ENCODE measurements at regions not wholly inside any gene's neighbourhood (a gene's known extent, or its start where the extent isn't known, plus 50 kb on each side); places are given as distances from the start of the nearest gene placed in this dataset.
"Not testable (repeated sequence)": the region's sequence is repeated elsewhere in the genome, so short reads cannot be mapped to it uniquely, and the experiment has no call there.

DNA sequence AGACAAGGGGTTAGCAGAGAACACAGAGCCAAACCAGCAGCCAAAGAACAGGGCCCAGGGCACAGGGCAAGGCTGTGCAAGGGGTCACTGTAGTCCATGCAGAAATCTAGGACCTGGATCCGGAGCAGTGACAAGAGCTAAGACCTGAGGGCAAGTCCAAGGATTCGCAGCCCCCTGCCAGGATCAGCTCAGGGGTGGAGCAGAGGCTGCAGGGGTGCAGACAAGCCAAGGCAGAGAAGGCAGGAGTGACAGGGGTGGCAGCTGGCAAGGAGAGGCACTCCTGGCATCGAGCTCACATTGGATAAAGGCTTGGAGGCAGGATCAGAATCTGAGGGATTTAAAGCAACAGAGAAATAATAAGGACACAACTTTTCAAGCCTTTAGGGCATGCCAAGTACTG, 80.7 kb upstream of the NANOS1 start:
- no peak for DNase-seq (ENCODE audit: low read depth)

DNA sequence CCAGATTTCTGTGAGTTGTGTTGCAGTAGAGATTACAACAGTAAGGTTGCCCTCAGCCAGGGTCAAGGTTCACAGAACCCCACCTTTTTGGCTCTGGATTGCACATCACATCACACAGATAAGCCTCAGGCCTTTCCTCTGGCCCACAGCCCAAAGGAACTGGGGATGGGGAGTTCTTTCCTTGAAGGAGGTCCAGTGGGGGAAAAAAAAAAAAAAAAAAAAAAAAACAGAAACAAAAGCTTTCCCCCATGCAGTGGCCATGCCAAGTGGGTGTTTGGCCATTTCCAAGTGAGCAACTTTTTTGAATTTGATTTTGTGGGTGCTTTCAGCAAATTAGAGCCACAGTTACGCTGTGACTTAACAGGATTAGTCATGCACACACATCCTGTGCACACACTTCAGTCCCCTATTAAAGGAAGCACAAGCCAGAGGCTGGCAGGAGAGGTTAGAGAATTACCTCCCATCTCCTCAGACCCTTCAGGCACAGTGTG, 79.3 kb upstream of the NANOS1 start:
- DNase-seq (ENCODE audit: low read depth) = peak; percentile 33

DNA sequence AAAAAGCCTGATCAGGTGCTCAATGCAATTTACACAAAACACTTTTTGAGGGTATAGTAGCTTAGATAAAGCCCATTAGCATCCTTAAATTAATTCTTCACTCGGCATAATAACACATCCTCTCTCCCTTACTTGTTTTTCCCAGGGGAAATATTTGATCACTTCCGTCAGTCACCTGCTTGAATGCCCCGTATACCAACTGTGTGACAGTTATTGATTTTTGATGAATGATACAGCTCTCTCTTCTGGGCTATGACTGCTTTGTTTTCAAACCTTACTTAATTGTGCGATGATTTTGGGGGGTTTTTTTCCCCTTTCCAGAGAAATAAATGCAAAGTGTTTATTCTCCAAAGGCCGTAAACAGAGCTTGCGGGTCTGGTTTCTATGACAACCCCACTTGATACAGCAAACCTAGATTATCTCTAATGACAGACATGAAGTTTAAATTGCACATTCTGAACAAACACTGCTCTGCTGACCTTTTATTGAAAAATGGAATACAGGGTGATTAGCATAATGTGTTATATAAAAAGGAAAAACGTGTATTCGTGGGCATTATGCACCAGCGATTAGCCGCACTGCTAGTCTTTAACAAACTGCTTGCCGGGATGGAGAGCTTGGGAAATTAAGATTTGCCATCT, 78.4 kb upstream of the NANOS1 start:
- no peak for DNase-seq (ENCODE audit: low read depth)

DNA sequence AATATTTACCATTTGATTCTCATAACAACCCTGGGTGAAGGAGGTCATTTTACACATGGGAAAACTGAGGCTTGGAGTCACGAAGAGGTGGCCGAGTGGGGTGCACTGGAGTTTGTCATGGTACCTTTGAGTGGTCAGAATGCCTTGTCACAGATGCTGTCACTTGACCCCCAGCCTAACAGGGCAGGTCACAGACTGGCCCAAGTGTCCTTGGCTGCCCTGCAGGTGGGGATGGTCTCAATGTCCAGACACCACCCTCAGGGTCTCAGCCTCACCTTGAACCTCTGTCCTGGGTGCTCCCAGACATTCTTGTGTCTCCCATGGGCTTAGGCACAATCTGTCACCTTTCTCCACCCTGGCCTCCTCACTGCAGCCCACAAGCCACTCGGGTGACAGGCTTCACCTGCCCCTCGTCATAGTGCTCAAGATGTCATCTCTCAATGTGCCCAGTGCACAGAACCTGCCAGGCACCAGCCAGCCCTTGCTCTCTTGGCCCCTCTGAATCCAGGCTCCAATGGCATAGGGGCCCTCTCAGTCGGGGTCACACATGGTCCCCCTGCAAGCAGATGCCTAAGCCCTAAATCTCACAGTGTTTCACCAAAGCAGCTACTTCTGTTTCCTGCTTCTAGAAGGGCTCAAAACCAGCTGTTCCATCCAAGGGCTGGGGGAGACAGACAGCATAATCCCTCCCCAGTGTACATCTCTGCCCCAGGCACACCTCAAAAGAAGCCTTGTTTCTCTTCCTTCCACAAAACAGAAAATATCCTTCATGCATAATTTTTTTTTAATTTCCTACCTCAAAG, 76.8 kb upstream of the NANOS1 start:
- DNase-seq (ENCODE audit: low read depth) = no peak

DNA sequence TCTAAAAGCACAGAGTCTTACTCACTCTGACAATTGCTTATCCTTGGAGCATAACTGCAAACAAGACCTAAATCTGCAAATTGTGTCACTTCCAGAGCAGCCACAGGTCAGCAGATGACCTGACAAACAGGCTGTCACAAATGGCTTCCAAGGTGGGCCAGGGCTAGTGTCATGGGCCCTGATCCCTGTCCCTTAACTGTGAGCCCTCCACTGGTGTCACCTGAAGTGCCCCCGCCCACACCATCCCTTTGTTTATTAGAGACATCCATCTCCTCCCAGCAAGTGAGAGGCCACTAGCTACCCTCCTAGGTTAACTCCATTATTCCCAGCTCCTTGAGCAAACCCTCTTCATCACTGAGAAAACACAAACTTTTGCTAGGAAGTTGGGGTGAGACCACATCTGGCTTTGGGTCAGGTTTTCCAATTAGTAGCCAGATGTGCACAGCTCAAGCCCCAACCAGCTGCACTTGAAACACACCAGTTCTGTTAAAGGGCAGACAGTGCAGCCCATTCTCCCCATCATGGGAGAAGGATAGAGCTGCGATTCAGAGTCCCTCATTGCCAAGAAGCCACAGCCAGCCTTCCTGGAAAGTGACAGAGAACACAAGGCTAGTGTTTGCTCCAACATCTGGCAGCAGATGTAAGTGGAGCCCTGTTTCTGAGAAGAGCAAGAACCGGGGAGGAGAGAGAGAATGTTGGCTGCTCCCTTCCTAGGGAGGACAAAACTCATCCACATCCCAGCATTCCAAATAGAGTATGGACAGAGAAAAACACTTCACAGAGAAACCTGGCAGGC, 75.7 kb upstream of the NANOS1 start:
- DNase-seq (ENCODE audit: low read depth) = no peak

DNA sequence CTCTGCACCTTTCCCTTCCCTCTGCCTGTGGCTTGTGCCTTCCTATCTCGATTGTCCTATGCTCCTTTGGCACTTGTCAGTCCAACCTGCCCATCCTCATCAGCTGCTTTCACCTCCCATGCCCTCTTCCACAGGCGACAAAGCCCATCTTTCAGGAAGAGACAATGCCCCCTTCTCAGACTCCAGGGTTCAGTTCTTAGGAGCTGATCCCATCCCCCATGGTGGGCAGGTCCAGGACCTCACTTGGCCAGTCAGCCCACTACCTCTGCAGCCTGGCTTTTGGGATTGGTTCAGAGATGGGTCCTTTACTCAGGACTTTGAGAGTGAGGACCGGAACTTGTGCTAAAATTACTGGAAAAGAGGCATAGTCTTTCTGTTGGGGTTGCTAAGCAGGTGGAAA, 74.0 kb upstream of the NANOS1 start:
- no peak for DNase-seq (ENCODE audit: low read depth)

DNA sequence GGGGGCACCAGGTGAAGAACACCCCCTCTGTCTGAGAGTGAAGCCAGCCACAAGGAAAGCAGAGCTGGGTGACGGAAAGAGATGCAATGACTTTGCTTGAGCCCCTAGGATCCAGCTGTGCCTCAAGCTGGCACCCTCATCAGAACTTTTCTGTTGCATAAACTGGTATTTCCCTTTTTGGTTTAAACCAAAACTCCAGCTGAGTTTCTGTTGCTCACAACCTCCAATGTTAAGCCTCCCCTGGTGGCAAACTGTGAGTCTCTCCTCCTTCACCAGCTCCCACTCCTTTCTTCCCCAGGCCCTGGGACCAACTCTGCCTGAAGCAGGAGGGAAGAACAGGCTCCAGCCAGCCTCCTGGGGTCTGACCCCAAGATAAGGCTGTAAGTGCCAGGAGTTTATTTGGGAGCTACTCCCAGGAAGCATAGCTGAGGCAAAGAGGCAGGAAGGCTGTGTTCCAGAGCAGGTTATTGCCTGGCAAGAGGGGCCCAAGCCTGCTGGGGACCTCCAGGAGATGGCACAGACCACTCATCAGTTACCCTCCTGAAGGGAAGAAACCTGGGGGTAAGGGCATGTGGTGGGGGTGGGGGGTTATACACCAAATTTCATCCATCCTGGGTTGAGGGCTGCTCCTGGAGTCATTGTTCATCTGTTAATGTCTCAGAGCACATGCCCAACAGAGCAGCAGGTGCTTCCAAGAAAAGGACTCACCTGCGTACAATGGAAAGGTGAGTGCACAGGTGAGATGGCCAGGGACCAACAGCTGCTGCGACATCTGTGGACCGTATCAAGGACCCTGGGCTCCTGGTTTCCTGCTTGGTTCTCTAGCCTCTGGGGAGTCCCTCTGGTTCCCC, 73.3 kb upstream of the NANOS1 start:
- no peak for DNase-seq (ENCODE audit: low read depth)

DNA sequence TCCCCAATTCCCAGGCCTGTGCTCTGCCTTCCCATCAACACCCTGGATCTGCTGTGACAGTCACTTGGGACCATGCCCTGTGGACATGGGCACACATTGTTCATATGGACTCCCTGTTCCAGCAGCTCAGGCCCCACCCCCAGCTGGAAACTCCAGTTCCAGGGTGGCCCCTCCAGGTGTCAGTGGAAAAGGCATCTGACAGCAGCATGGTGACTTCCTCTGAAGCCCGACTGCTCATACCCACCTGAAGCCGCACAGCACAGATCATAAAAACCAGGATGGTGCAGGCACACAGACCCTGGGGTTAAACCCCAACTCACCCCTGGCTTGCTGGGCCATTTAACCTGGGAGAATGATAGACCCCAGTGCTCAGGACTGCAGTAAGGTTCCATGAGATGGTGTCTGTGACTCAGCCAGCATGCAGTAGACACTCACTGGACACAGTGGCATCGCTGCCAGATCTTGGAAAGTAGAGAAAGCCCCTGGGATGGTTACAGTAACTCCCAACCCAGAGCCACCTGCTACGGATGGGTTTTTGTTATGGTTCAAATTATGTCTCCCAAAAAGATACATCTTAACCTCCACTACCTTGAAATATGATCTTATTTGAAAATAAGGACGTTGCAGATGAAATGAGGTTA, 72.6 kb upstream of the NANOS1 start:
- DNase-seq (ENCODE audit: low read depth) = no peak

DNA sequence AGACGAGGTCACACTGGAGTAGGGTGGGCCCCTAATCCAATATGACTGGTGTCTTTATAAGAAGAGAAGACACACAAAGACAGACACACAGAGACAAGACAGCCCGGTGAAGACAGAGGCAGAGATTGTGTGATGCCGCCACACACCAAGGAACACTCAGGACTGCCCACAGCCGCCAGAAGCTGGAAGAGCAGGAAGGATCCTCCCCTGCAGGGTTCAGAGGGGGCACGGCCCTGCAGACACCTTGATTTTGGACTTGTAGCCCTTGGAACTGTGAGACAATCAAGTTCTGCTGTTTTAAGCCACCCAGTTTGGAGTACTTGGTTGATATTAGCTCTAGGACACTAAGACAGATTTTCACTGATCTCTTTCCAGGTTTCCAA, 72.1 kb upstream of the NANOS1 start:
- no peak for DNase-seq (ENCODE audit: low read depth)

DNA sequence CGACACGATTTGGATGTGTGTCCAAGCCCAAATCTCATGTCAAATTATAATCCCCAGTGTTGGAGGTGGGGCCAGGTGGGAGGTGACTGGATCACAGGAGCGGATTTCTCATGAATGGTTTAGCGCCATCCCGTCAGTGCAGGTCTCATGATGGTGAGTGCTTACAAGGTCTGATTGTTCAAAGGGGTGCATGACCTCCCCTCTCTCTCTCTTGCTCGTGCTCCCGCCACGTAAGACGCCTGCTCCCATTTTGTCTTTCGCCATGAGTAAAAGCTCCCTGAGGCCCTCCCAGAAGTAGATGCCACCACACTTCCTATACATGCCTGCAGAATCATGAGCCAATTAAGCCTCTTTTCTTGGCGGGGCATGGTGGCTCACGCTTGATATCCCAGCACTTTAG, 71.5 kb upstream of the NANOS1 start:
- DNase-seq (ENCODE audit: low read depth) = no peak

DNA sequence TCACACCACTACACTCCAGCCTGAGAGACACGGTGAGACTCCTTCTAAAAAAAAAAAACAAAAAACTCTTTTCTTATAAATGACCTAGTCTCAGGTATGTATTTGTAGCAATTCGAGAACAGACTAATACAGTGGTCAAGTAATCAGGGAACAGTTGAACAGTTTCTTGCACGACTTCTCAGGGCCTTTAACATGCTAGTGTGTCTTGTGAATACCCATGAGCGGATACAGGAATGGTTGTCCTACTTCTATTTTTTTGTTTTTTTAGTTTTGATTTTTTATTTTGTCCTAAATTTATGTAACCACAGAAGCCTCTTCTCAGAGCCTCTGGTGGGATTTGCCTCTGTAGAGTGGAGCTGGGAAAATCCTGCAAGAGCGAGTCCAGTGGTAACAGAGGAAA, 71.0 kb upstream of the NANOS1 start:
- no peak for DNase-seq (ENCODE audit: low read depth)

DNA sequence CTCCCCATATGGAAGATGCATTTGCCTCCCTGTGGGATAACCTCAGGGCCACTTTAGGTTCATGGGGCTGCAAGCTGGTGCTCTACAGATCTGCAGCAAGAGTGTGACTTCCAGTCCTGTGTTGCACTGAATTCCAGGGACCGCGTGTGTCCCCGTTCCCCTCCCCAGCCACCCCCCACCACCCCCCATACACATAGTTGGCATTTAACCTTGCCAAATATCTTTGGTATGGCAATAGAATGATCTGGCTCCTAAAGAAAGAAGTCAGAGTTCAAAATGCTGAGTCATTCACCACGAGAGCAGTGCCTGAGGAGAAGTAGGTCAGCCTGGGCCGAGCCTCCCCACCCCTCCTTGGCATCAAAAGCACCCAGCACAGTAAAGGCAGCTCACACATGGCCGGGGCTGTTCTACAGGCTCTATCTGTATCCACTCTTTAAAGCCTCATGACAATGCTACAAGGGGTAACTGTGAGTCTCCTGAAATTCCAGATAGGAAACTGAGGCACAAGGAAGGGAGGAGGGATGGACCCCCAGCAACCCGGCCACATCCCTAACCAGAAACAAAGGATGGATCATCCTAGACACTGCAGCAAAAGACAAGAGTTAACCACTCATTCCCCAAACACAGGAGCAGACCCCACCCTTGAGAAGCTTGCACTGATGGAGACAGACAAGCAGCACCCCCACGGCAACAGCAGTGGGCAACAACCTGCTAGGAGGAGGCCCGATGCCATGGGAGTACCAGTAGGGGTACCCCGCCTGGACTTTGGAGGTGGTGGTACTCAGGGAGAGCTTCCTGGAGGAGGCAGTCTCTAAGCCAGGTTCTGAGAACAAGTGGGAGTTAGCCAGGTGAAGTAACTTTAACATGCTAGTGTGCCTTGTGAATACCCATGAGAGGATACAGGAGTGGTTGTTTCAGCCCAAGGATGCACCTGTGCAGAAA, 70.3 kb upstream of the NANOS1 start:
- DNase-seq (ENCODE audit: low read depth) = peak; percentile 64

DNA sequence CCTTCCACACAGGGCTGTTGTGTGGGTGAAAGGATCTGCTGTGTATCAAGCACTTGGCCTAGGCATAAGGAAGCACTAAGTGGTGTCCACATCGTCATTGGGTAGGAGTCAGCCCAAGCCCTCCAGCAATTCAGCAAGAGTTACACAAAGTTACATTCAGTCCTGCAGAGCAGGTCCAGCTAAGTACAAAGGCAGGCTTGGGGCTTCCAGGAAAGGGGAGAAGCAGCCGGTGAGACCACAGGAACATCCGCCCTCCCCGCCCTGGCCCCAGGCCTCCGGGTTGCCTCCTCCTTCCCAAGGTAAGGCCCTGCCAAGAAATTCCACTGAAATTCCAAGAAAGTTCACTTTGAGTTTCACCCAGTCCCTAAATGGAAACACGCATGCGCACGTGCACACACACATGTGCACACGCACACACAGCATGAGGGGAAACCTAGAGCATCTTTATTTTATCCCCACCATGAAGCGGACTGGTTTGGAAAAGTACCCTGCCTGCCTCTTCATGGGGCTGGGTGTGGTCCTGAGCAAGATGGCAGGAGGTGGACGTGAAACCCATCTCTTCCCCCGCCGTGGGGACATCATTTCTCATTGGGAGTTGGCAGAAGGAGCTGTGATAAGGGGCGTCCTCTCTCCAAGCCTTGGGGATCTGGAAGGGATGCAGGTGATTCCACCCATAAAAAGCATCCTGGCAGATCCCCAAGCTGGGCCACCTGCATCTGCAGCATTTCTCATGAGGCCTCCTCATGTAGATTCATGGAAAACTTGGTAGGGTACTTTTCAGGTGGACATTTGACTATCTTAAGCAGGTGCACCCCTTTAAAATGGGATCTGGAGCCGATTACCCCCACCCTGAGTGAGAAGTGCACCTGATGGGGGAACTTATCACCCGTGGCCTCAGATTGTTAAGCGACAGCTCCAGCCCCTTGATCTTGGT, 69.1 kb upstream of the NANOS1 start:
- no peak for DNase-seq (ENCODE audit: low read depth)

DNA sequence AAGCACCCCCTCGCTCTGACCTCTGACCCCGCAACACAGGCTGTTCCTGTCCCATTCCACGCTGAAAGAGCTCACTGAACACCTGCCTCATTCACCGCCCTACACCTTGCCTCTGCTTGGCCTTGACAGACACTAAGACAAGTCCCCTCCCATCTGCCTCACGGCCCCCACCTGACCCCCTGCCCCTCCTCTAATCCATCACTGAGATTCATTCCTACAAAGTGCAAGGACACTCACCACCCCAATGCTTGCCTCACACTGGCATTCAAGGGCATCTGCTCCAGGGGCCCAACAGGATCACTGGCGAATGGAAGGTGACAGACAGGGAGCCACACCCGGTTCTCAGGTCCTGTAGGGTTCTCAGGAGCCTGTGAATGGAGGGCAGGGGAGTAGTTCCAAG, 68.1 kb upstream of the NANOS1 start:
- DNase-seq (ENCODE audit: low read depth) = no peak

DNA sequence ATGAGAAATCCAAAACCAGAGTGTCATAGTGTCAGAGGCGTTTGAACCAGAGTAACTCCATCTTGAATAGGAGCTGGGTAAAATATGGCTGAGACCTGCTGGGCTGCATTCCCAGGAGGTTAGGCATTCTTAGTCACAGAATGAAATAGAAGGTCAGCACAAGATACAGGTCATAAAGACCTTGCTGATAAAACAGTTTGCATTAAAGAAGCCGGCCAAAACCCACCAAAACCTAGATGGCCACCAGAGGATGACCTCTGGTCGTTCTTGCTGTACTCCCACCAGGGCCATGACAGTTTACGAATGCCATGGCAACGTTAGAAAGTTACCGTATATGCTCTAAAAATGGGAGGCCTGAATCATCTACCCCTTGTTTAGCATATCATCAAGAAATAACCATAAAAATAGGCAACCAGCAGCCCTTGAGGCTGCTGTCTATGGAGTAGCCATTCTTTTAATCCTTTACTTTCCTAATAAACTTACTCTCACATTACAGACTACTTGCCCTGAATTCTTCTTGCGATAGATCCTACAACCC, 67.1 kb upstream of the NANOS1 start:
- not testable (repeated sequence) for DNase-seq (ENCODE audit: low read depth)

DNA sequence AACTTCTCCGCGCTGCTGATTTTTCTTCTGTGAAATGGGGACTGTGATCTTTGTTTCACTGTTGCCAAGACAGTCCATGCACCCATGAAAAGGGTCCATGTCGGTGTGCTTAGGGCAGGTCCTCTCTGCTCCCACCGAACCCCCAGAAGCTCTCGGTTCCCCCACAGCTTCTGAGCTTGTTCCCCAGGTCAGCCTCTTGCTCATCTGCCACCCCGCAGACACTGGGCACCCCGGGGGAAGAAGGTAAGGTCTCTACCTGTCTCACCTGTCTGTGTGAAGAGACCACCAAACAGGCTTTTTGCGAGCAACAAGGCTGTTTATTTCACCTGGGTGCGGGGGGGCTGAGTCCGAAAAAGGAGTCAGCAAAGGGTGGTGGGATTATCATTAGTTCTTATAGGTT, 66.2 kb upstream of the NANOS1 start:
- DNase-seq (ENCODE audit: low read depth) = no peak

DNA sequence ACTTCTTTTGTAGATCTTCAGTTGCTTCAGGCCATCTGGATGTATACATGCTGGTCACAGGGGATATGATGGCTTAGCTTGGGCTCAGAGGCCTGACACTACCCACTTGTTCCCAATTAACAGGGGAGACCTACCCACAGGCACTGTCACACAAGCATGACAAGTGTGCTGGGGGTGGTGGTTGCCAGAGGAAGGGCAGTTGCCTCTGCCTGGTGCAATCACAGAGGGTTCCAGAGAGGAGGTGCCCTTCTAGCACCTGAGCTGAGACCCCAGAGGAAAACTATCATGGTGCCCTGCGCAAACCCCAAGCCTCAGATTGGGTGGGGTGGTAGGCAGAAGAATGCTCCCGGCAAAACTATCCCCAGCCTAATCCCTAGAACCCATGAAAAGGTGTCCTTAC, 65.6 kb upstream of the NANOS1 start:
- no peak for DNase-seq (ENCODE audit: low read depth)

DNA sequence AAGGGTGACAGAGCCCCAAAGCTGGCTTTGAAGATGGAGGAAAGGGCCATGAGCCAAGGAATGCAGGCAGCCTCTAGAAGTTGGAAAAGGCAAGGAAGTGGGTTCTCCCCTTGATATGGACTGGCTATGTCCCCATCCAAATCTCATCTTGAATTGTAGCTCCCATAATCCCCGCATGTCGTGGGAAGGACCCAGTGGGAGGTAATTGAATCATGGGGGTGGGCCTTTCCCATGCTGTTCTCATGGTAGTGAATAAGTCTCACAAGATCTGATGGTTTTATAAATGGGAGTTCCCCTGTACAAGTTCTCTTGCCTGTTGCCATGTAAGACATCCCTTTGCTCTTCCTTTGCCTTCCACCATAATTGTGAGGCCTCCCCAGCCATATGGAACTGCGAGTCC, 65.0 kb upstream of the NANOS1 start:
- DNase-seq (ENCODE audit: low read depth) = not testable (repeated sequence)

All from LHCN-M2 (cell line).